Type B pancreatic cell (in vitro differentiated cells): ENCODE measurements at regions not wholly inside any gene's neighbourhood (a gene's known extent, or its start where the extent isn't known, plus 50 kb on each side); places are given as distances from the start of the nearest gene placed in this dataset.

Source experiments
- DNase-seq: peaks from one replicate; pipeline ENCODE4 v3.0.0; 2021; ENCODE audit warnings: mixed read lengths; ENCODE audit not compliant: unreplicated experiment; ENCODE audit errors: extremely low spot score
- H3K27ac Mint-ChIP-seq: 2 replicates; pipeline ENCODE4 v1.8.0; 2021; ENCODE audit warnings: mild to moderate bottlenecking, mixed read lengths
- H3K27me3 Mint-ChIP-seq: 2 replicates; pipeline ENCODE4 v1.8.0; 2021; ENCODE audit warnings: mixed read lengths
- H3K36me3 Mint-ChIP-seq: 2 replicates; pipeline ENCODE4 v1.8.0; 2021; ENCODE audit warnings: mixed read lengths
- H3K4me1 Mint-ChIP-seq: one replicate; pipeline ENCODE4 v1.8.0; 2021; ENCODE audit warnings: mixed read lengths; ENCODE audit not compliant: unreplicated experiment
- H3K4me3 Mint-ChIP-seq: 2 replicates; pipeline ENCODE4 v1.8.0; 2021; ENCODE audit warnings: mild to moderate bottlenecking, mixed read lengths
- H3K9me3 Mint-ChIP-seq: 2 replicates; pipeline ENCODE4 v1.8.0; 2021; ENCODE audit warnings: mixed read lengths
- CTCF ChIP-seq: fragments of 200-600 bp; sonication (generic); conservative IDR thresholded peaks from 2 replicates; pipeline ENCODE4 v1.5.0; 2021; ENCODE audit warnings: antibody characterized with exemption, mild to moderate bottlenecking

GRCh38 chr1:29828526-29829447 lies 592.5 kb downstream of the PTPRU start:
- no peak for DNase-seq
- TF ChIP-seq CTCF, result no peak
- peaks cover 19% of the 10 kb centered on the region for H3K27me3 Mint-ChIP-seq
- no peaks in the 10 kb centered on the region for H3K36me3 Mint-ChIP-seq
- H3K27ac Mint-ChIP-seq, result no peak overlapping the region
- no peak overlapping the region for H3K4me3 Mint-ChIP-seq
- H3K9me3 Mint-ChIP-seq, result no peaks in the 10 kb centered on the region
- H3K4me1 Mint-ChIP-seq, result no peaks in the 10 kb centered on the region

- Mint-ChIP-seq H3K4me1 (no peaks in the 10 kb centered on the region), H3K27ac (no peak overlapping the region), H3K9me3 (no peaks in the 10 kb centered on the region), H3K27me3 (peaks cover 19% of the 10 kb centered on the region), H3K36me3 (no peaks in the 10 kb centered on the region), H3K4me3 (no peak overlapping the region)
- TF ChIP-seq CTCF, result no peak
- DNase-seq, result no peak
Measured at GRCh38 chr1:29827801-29828525, 591.6 kb downstream of the PTPRU start.

- H3K36me3 Mint-ChIP-seq, result no peaks in the 10 kb centered on the region
- no peaks in the 10 kb centered on the region for H3K9me3 Mint-ChIP-seq
- no peaks in the 10 kb centered on the region for H3K4me1 Mint-ChIP-seq
- DNase-seq, result no peak
- no peak overlapping the region for H3K27ac Mint-ChIP-seq
- TF ChIP-seq CTCF, result no peak
- peaks cover 19% of the 10 kb centered on the region for H3K27me3 Mint-ChIP-seq
- H3K4me3 Mint-ChIP-seq, result no peak overlapping the region
Measured at GRCh38 chr1:29827237-29827750, 591.0 kb downstream of the PTPRU start.

GRCh38 chr1:29826646-29827045 lies 590.3 kb downstream of the PTPRU start:
- Mint-ChIP-seq H3K4me1 (no peaks in the 10 kb centered on the region), H3K9me3 (no peaks in the 10 kb centered on the region), H3K27ac (no peak overlapping the region), H3K4me3 (no peak overlapping the region), H3K36me3 (no peaks in the 10 kb centered on the region), H3K27me3 (peaks cover 15% of the 10 kb centered on the region)
- TF ChIP-seq CTCF, result no peak
- DNase-seq, result no peak

- no peaks in the 10 kb centered on the region for H3K36me3 Mint-ChIP-seq
- no peak overlapping the region for H3K4me3 Mint-ChIP-seq
- H3K9me3 Mint-ChIP-seq, result no peaks in the 10 kb centered on the region
- H3K27ac Mint-ChIP-seq, result no peak overlapping the region
- H3K27me3 Mint-ChIP-seq, result peaks cover 9% of the 10 kb centered on the region
- no peaks in the 10 kb centered on the region for H3K4me1 Mint-ChIP-seq
- no peak for TF ChIP-seq CTCF
- no peak for DNase-seq
Measured at GRCh38 chr1:29825941-29826415, 589.7 kb downstream of the PTPRU start.
